ENCODE measurements at regions not wholly inside any gene's neighbourhood (a gene's known extent, or its start where the extent isn't known, plus 50 kb on each side); places are given as distances from the start of the nearest gene placed in this dataset.

DNA sequence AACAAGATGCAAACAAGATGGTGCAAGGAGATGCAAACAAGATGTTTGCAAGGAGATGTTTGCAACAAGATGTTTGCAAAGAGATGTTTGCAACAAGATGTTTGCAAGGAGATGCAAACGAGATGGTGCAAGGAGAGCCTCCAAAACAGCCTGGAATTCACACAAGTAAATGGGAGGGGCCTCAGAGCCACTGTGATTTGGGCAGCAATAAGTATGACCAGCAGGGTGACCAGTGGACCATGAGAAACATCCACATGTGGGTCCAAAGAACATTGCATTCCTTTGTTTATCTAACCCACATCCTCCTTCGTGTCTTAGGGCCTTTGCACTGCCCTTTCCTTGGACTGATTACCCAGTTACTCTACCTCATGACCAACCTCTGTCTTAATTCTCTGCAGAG lies 162.9 kb downstream of the PLPP3 start:
- TF ChIP-seq, protein P1, sequence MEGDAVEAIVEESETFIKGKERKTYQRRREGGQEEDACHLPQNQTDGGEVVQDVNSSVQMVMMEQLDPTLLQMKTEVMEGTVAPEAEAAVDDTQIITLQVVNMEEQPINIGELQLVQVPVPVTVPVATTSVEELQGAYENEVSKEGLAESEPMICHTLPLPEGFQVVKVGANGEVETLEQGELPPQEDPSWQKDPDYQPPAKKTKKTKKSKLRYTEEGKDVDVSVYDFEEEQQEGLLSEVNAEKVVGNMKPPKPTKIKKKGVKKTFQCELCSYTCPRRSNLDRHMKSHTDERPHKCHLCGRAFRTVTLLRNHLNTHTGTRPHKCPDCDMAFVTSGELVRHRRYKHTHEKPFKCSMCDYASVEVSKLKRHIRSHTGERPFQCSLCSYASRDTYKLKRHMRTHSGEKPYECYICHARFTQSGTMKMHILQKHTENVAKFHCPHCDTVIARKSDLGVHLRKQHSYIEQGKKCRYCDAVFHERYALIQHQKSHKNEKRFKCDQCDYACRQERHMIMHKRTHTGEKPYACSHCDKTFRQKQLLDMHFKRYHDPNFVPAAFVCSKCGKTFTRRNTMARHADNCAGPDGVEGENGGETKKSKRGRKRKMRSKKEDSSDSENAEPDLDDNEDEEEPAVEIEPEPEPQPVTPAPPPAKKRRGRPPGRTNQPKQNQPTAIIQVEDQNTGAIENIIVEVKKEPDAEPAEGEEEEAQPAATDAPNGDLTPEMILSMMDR (IDR thresholded peaks at IDR 0.05): no peak
- Histone ChIP-seq H3K9me3 (no peaks in the 10 kb centered on the region), H3K27me3 (no peaks in the 10 kb centered on the region), H3K27ac (no peak overlapping the region), H3K4me1 (peaks cover 0 to under 1% of the 10 kb centered on the region in 2 donors), H3K4me3 (no peak overlapping the region), H3K36me3 (no peaks in the 10 kb centered on the region)
- no peak for DNase-seq (ENCODE audit: low spot score)

DNA sequence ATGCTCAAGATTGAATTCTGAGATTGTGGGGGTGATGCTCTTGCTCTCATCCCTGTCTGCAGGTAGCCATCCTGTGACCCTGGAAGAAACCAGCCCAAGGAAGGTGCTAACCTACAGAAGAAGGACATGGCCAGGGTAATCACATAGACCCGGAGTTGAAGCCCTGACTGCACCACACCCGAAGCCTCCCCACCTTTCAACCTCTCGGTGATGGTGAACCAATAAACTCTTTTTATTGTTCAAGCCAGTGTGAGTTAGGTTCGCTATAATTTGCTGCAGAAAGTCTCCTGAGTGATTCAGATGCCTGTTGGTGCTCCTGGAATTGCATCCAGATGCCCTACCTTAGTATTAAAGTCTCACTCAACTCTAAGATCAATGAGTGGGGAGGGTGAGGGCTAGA lies 163.6 kb downstream of the PLPP3 start:
- H3K27me3 ChIP-seq: no peaks in the 10 kb centered on the region
- no peak overlapping the region for H3K27ac ChIP-seq
- no peaks in the 10 kb centered on the region for H3K36me3 ChIP-seq
- H3K9me3 ChIP-seq: no peaks in the 10 kb centered on the region
- peaks cover 0 to 8% of the 10 kb centered on the region in 2 donors for H3K4me1 ChIP-seq
- no peak overlapping the region for H3K4me3 ChIP-seq
- DNase-seq (ENCODE audit: low spot score): no peak
- TF ChIP-seq, protein P1 (IDR thresholded peaks at IDR 0.05): no peak

DNA sequence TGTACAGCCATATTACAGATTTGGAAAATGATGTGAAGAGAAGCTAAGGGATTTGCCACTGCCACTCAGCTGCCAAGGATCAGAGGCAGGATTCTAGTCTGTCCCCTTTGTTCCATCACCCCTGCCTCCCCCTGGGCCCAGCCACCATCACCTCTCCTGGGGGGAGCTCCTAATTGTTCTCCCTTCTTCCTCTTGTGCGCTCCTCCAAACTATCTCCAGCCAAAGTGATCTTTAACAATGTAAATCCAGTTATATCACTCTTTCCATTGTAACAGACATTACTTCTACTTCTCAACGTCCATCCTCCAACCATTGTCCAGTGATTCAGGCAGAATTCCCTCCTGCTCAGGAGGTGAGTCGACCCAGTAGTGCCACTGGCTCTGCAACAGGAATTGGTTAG lies 164.1 kb downstream of the PLPP3 start:
- no peak for DNase-seq (ENCODE audit: low spot score)
- H3K9me3 ChIP-seq: no peaks in the 10 kb centered on the region
- TF ChIP-seq, protein P1 (IDR thresholded peaks at IDR 0.05): no peak
- H3K36me3 ChIP-seq: no peaks in the 10 kb centered on the region
- H3K27me3 ChIP-seq: no peaks in the 10 kb centered on the region
- no peak overlapping the region for H3K4me3 ChIP-seq
- no peak overlapping the region for H3K27ac ChIP-seq
- H3K4me1 ChIP-seq: peaks cover 0 to 8% of the 10 kb centered on the region in 2 donors

DNA sequence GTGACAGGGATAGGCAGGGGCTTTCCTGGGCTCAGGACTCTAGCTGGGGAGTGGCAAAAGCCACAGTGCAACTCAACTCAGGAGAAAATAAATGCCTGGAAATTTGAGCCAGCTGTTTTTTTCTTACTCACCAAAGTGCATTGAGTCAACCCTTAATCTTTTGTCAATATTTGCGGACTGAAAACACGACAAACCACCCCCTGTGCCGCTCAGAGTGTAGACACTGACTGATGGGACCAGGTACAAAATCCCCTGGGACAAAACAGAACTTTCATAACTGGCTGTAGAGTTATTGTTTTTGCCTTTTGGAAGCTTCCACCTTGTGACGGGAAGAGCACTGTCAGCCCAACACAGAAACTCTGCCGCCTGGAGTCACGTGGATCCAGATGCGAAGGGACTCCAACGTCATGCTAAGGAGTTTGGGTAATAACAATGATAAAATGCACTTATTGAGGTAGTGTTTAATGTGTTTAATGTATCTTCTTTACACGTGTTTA lies 164.6 kb downstream of the PLPP3 start:
- DNase-seq (ENCODE audit: low spot score): peak; percentile 34
- Histone ChIP-seq H3K27me3 (no peaks in the 10 kb centered on the region), H3K4me1 (peaks cover 0 to 8% of the 10 kb centered on the region in 2 donors), H3K9me3 (no peaks in the 10 kb centered on the region), H3K4me3 (no peak overlapping the region), H3K27ac (no peak overlapping the region), H3K36me3 (no peaks in the 10 kb centered on the region)
- TF ChIP-seq, protein P1 (IDR thresholded peaks at IDR 0.05): no peak

DNA sequence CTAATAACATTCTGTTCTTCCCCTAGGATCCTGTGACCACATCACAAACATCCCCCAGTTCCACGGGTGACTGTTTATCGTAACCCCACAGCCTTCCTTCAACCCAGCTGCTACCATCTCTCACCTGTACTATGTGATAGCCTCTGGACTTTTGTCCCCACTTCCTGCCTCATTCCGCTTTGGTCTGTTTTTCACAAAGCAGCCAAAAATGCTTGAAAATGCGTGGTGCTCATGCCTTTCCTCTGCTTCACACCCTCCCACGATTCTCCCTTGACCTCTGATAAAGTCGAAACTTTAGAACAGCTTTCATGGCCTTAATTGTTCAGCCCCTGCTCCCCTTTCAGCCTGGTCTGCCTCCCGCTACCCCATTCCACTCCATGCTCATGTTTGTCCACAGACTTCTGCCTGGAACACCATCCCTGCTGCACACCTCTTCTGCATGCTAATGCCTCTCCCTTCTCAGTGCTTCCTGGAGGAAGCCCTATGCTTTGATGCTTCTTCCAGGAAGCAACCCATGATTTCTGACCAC lies 165.6 kb downstream of the PLPP3 start:
- no peak for DNase-seq (ENCODE audit: low spot score)
- H3K27me3 ChIP-seq: no peaks in the 10 kb centered on the region
- H3K4me3 ChIP-seq: no peak overlapping the region
- peaks cover 0 to 8% of the 10 kb centered on the region in 2 donors for H3K4me1 ChIP-seq
- TF ChIP-seq, protein P1 (IDR thresholded peaks at IDR 0.05): no peak
- no peaks in the 10 kb centered on the region for H3K36me3 ChIP-seq
- no peak overlapping the region for H3K27ac ChIP-seq
- H3K9me3 ChIP-seq: no peaks in the 10 kb centered on the region
